ENCODE measurements at regions not wholly inside any gene's neighbourhood (a gene's known extent, or its start where the extent isn't known, plus 50 kb on each side); places are given as distances from the start of the nearest gene placed in this dataset.
"Not testable (repeated sequence)": the region's sequence is repeated elsewhere in the genome, so short reads cannot be mapped to it uniquely, and the experiment has no call there.

- no peaks in the 10 kb centered on the region for H3K36me3 Mint-ChIP-seq
- peaks cover 0 to 10% (median 0%) of the 10 kb centered on the region in 7 donors for H3K9me3 Mint-ChIP-seq
- H3K27ac Mint-ChIP-seq = no peak overlapping the region
- no peak for DNase-seq
- H3K27me3 Mint-ChIP-seq = no peaks in the 10 kb centered on the region
- H3K4me1 Mint-ChIP-seq = no peaks in the 10 kb centered on the region
- H3K4me3 Mint-ChIP-seq = no peak overlapping the region
- no peak for ATAC-seq (ENCODE audit: low read depth in 2 of 2)
Measured at GRCh38 chr2:150224321-150224720, 263.1 kb downstream of the RND3 start.

- Mint-ChIP-seq H3K9me3 (peaks cover 0 to 10% (median 0%) of the 10 kb centered on the region in 7 donors), H3K27ac (no peak overlapping the region), H3K36me3 (no peaks in the 10 kb centered on the region), H3K4me1 (no peaks in the 10 kb centered on the region), H3K27me3 (no peaks in the 10 kb centered on the region), H3K4me3 (no peak overlapping the region)
- no peak for DNase-seq
- no peak for ATAC-seq (ENCODE audit: low read depth in 2 of 2)
Measured at GRCh38 chr2:150222942-150223341, 264.5 kb downstream of the RND3 start.

- ATAC-seq (ENCODE audit: low read depth in 2 of 2) (no peak), DNase-seq (no peak)
- Mint-ChIP-seq H3K9me3 (peaks cover 0 to 10% (median 0%) of the 10 kb centered on the region in 7 donors), H3K4me3 (no peak overlapping the region), H3K27ac (peak overlapping the region in 1 of 6 donors; percentile 31), H3K4me1 (no peaks in the 10 kb centered on the region), H3K27me3 (no peaks in the 10 kb centered on the region), H3K36me3 (no peaks in the 10 kb centered on the region)
Measured at GRCh38 chr2:150222379-150222778, 265.1 kb downstream of the RND3 start.

- H3K9me3 Mint-ChIP-seq = peaks cover 0 to under 1% (median 0%) of the 10 kb centered on the region in 7 donors
Measured at GRCh38 chr2:150219861-150220260, 267.6 kb downstream of the RND3 start.

GRCh38 chr2:150215041-150215440, 272.4 kb downstream of the RND3 start:
- Mint-ChIP-seq H3K9me3 (peaks cover 0 to 2% (median 0%) of the 10 kb centered on the region in 7 donors), H3K27me3 (no peaks in the 10 kb centered on the region), H3K4me3 (no peak overlapping the region), H3K4me1 (no peaks in the 10 kb centered on the region), H3K36me3 (no peaks in the 10 kb centered on the region), H3K27ac (no peak overlapping the region)
- ATAC-seq (ENCODE audit: low read depth in 2 of 2) (no peak), DNase-seq (no peak)

More at GRCh38 chr2:150219861-150220260, 267.6 kb downstream of the RND3 start:
- DNase-seq = no peak
- Mint-ChIP-seq H3K4me3 (no peak overlapping the region), H3K27ac (no peak overlapping the region), H3K36me3 (no peaks in the 10 kb centered on the region), H3K27me3 (no peaks in the 10 kb centered on the region), H3K4me1 (no peaks in the 10 kb centered on the region)
- no peak for ATAC-seq (ENCODE audit: low read depth in 2 of 2)

GRCh38 chr2:150214626-150215025, 272.8 kb downstream of the RND3 start:
- Mint-ChIP-seq H3K4me3 (no peak overlapping the region), H3K4me1 (no peaks in the 10 kb centered on the region), H3K27ac (no peak overlapping the region), H3K9me3 (peaks cover 0 to 2% (median 0%) of the 10 kb centered on the region in 7 donors), H3K27me3 (no peaks in the 10 kb centered on the region), H3K36me3 (no peaks in the 10 kb centered on the region)
- DNase-seq (no peak), ATAC-seq (ENCODE audit: low read depth in 2 of 2) (no peak)

- H3K27ac Mint-ChIP-seq = no peak overlapping the region
- no peaks in the 10 kb centered on the region for H3K4me1 Mint-ChIP-seq
- no peak overlapping the region for H3K4me3 Mint-ChIP-seq
- H3K9me3 Mint-ChIP-seq = peaks cover 0 to 3% (median 0%) of the 10 kb centered on the region in 7 donors
- ATAC-seq (ENCODE audit: low read depth in 2 of 2) (no peak), DNase-seq (no peak)
- H3K27me3 Mint-ChIP-seq = no peaks in the 10 kb centered on the region
- H3K36me3 Mint-ChIP-seq = no peaks in the 10 kb centered on the region
Measured at GRCh38 chr2:150212722-150213171, 274.7 kb downstream of the RND3 start.

GRCh38 chr2:150211164-150211631, 276.3 kb downstream of the RND3 start:
- DNase-seq = no peak
- no peaks in the 10 kb centered on the region for H3K36me3 Mint-ChIP-seq
- no peak overlapping the region for H3K27ac Mint-ChIP-seq
- H3K27me3 Mint-ChIP-seq = no peaks in the 10 kb centered on the region
- peaks cover 0 to 6% (median 0%) of the 10 kb centered on the region in 7 donors for H3K9me3 Mint-ChIP-seq
- no peak overlapping the region for H3K4me3 Mint-ChIP-seq
- no peaks in the 10 kb centered on the region for H3K4me1 Mint-ChIP-seq
- no peak for ATAC-seq (ENCODE audit: low read depth in 2 of 2)

GRCh38 chr2:150209746-150210145, 277.7 kb downstream of the RND3 start:
- Mint-ChIP-seq H3K27me3 (no peaks in the 10 kb centered on the region), H3K9me3 (peaks cover 0 to 6% (median 0%) of the 10 kb centered on the region in 7 donors), H3K4me1 (no peaks in the 10 kb centered on the region), H3K4me3 (no peak overlapping the region), H3K36me3 (no peaks in the 10 kb centered on the region), H3K27ac (no peak overlapping the region)
- ATAC-seq (ENCODE audit: low read depth in 2 of 2) (no peak), DNase-seq (no peak)

GRCh38 chr2:150208689-150209088, 278.8 kb downstream of the RND3 start:
- H3K27ac Mint-ChIP-seq = no peak overlapping the region

GRCh38 chr2:150207979-150208378, 279.5 kb downstream of the RND3 start:
- no peak overlapping the region for H3K4me3 Mint-ChIP-seq
- H3K36me3 Mint-ChIP-seq = no peaks in the 10 kb centered on the region
- ATAC-seq (ENCODE audit: low read depth in 2 of 2) (no peak), DNase-seq (no peak)
- H3K27ac Mint-ChIP-seq = no peak overlapping the region
- no peaks in the 10 kb centered on the region for H3K4me1 Mint-ChIP-seq
- H3K9me3 Mint-ChIP-seq = peaks cover 0 to 6% (median 2%) of the 10 kb centered on the region in 7 donors
- no peaks in the 10 kb centered on the region for H3K27me3 Mint-ChIP-seq

More at GRCh38 chr2:150208689-150209088, 278.8 kb downstream of the RND3 start:
- ATAC-seq (ENCODE audit: low read depth in 2 of 2) (no peak), DNase-seq (no peak)
- peaks cover 0 to 6% (median 0%) of the 10 kb centered on the region in 7 donors for H3K9me3 Mint-ChIP-seq
- H3K4me1 Mint-ChIP-seq = no peaks in the 10 kb centered on the region
- no peaks in the 10 kb centered on the region for H3K36me3 Mint-ChIP-seq
- H3K4me3 Mint-ChIP-seq = no peak overlapping the region
- H3K27me3 Mint-ChIP-seq = no peaks in the 10 kb centered on the region

- Mint-ChIP-seq H3K4me1 (no peaks in the 10 kb centered on the region), H3K4me3 (no peak overlapping the region), H3K36me3 (no peaks in the 10 kb centered on the region), H3K27ac (no peak overlapping the region), H3K27me3 (no peaks in the 10 kb centered on the region), H3K9me3 (peaks cover 0 to 7% (median 1%) of the 10 kb centered on the region in 7 donors)
- DNase-seq = no peak
- no peak for ATAC-seq (ENCODE audit: low read depth in 2 of 2)
Measured at GRCh38 chr2:150204451-150204850, 283.0 kb downstream of the RND3 start.

GRCh38 chr2:150194816-150195215, 292.7 kb downstream of the RND3 start:
- not testable (repeated sequence) for H3K27ac Mint-ChIP-seq; DNase-seq; H3K36me3 Mint-ChIP-seq; H3K9me3 Mint-ChIP-seq; H3K4me3 Mint-ChIP-seq; H3K27me3 Mint-ChIP-seq; ATAC-seq (ENCODE audit: low read depth in 2 of 2); H3K4me1 Mint-ChIP-seq

GRCh38 chr2:150192701-150193100, 294.8 kb downstream of the RND3 start:
- Mint-ChIP-seq H3K27me3 (no peaks in the 10 kb centered on the region), H3K36me3 (no peaks in the 10 kb centered on the region), H3K9me3 (peaks cover 0 to 4% (median 2%) of the 10 kb centered on the region in 7 donors), H3K4me3 (no peak overlapping the region), H3K4me1 (no peaks in the 10 kb centered on the region), H3K27ac (no peak overlapping the region)
- DNase-seq (no peak), ATAC-seq (ENCODE audit: low read depth in 2 of 2) (no peak)

- ATAC-seq (ENCODE audit: low read depth in 2 of 2) = no peak
- H3K9me3 Mint-ChIP-seq = peaks cover 0 to 9% (median 3%) of the 10 kb centered on the region in 7 donors
- H3K4me3 Mint-ChIP-seq = no peak overlapping the region
Measured at GRCh38 chr2:150191349-150191748, 296.1 kb downstream of the RND3 start.

More at GRCh38 chr2:150191349-150191748, 296.1 kb downstream of the RND3 start:
- H3K27ac Mint-ChIP-seq = no peak overlapping the region
- no peak for DNase-seq
- no peaks in the 10 kb centered on the region for H3K27me3 Mint-ChIP-seq
- no peaks in the 10 kb centered on the region for H3K36me3 Mint-ChIP-seq
- H3K4me1 Mint-ChIP-seq = no peaks in the 10 kb centered on the region
